Upper lobe of left lung (tissue), 6 donors: ENCODE measurements at regions not wholly inside any gene's neighbourhood (a gene's known extent, or its start where the extent isn't known, plus 50 kb on each side); places are given as distances from the start of the nearest gene placed in this dataset.
A peak's percentile ranks its signal among the peaks of the same experiment; 100 is the strongest.
"Not testable (repeated sequence)": the region's sequence is repeated elsewhere in the genome, so short reads cannot be mapped to it uniquely, and the experiment has no call there.

ENCODE experiments used
- ATAC-seq, 2 donors: fragments of 200-7000 bp; cut with Tn5 transposase; one replicate each; pipeline ENCODE4 v1.9.1; 2022; ENCODE audit warnings: mild to moderate bottlenecking in 2 of 2, moderate library complexity in 2 of 2; ENCODE audit not compliant: low FRiP score in 2 of 2
- DNase-seq, 2 donors: peaks; one replicate each; pipeline ENCODE4 v3.0.0-alpha.2; 2019 to 2020
- H3K27ac ChIP-seq, 4 donors: fragments of 200-600 bp; sonication (generic); one replicate each; pipeline ENCODE4 v1.5.1; 2016 to 2019
- H3K27me3 ChIP-seq, 4 donors: fragments of 200-600 bp; sonication (generic); one replicate each; pipeline ENCODE4 v1.5.1; 2017 to 2019
- H3K36me3 ChIP-seq, 4 donors: fragments of 200-600 bp; sonication (generic); one replicate each; pipeline ENCODE4 v1.5.1; 2016 to 2019
- H3K4me1 ChIP-seq, 4 donors: fragments of 200-600 bp; sonication (generic); one replicate each; pipeline ENCODE4 v1.5.1; 2018 to 2019
- H3K4me3 ChIP-seq, 4 donors: fragments of 200-600 bp; sonication (generic); one replicate each; pipeline ENCODE4 v1.5.1; 2017 to 2019; ENCODE audit warnings: mild to moderate bottlenecking in 2 of 4, moderate library complexity in 1 of 4
- H3K9me3 ChIP-seq, 4 donors: fragments of 200-600 bp; sonication (generic); one replicate each; pipeline ENCODE4 v1.5.1; 2018 to 2019
- EP300 ChIP-seq, 4 donors: sonication (generic); formaldehyde crosslinking; IDR thresholded peaks; one replicate each; pipeline ENCODE4 v1.5.1; 2017; ENCODE audit warnings: antibody characterized with exemption in 4 of 4, control low read depth in 2 of 4
- POLR2A ChIP-seq, 4 donors: fragments of 450-650 bp; IDR thresholded peaks; one replicate each; pipeline ENCODE4 v1.5.1; 2016 to 2017; ENCODE audit warnings: antibody characterized with exemption in 4 of 4, mild to moderate bottlenecking in 2 of 4
- POLR2AphosphoS5 ChIP-seq, 2 donors: sonication (generic); formaldehyde crosslinking; IDR thresholded peaks; one replicate each; pipeline ENCODE4 v1.5.1; 2017; ENCODE audit warnings: antibody characterized with exemption in 2 of 2
- WGBS, 2 donors: methylation state at CpG; one replicate each; pipeline ENCODE4 v1.1.5; 2017 to 2018; 5-methylcytosine and 5-hydroxymethylcytosine counted together
- TF ChIP-seq, protein P1 (sequence below), 6 experiments: fragments of 450-650 bp in 4 of 6; fragments of 200-600 bp in 2 of 6; sonication (generic) in 2 of 6; IDR thresholded peaks; one replicate each; pipeline ENCODE4 v1.5.1; 2016 to 2019; ENCODE audit warnings: antibody characterized with exemption in 6 of 6
- donor health status: DM: no; HTN: no; CAD: no; lungs with moderate emphysema.
- donor health status: DM: no; HTN: yes; CAD: no; lungs with severe emphysema.

DNA sequence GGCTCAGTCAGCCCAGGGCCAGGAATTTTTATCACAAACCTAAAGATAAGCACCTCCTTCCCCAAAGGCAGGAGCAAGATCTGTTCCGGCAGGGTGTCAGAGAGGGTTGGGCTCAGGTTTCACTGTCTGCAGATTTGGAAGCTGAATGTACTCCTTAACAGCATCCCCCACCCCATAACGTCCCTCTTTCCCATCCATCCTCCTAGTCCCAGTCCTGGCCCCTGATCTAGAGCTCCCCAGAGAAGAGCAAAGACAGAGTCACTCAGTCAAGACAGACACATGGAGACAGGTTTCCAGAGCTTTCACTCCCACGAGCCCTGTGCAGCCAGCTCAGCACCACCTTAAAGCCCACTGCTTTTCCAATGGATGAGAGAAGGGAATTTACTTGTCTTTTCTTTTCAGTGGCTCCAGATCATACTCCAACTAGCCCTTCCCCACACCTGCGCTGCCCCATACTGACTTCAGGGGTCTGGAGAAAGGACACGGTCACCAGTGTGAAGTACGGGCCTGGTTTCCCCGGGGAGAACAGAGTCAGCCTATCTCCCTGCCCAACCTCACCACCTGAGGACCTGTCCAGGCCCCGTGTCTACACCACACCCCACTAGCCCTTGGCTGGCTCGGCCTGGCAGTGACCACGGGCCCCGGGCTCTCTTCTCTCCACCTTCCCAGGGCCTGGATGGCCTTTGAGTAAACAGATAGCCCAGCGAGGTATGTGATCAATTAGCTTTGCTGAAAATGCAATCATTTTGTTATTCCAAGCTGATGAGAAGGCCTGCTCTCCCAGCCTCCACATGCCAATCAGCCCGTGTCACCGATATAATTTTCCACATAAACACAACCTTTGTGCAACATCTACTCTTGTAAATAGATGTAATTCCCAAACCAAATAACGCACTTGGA is 249.1 kb downstream of the FOXD2 start:
- DNase-seq: peak; percentile 8 to 39
- TF ChIP-seq POLR2AphosphoS5 (IDR thresholded peaks at IDR 0.05): no peak
- no peak for TF ChIP-seq EP300 (IDR thresholded peaks at IDR 0.05)
- no peak overlapping the region for H3K27ac ChIP-seq
- H3K9me3 ChIP-seq: no peaks in the 10 kb centered on the region
- ATAC-seq: peak in 1 of 2 donors; percentile 7
- no peaks in the 10 kb centered on the region for H3K4me1 ChIP-seq
- WGBS, 2 donors: 89 to 92% methylated on average over 15 of the region's 15 CpGs
- no peak overlapping the region for H3K4me3 ChIP-seq
- H3K36me3 ChIP-seq: no peaks in the 10 kb centered on the region
- H3K27me3 ChIP-seq: no peaks in the 10 kb centered on the region

- H3K4me1 ChIP-seq: no peaks in the 10 kb centered on the region
- no peaks in the 10 kb centered on the region for H3K27me3 ChIP-seq
- no peaks in the 10 kb centered on the region for H3K9me3 ChIP-seq
- H3K36me3 ChIP-seq: no peaks in the 10 kb centered on the region
- ATAC-seq (no peak), DNase-seq (peak; percentile 15 to 50)
- no peak overlapping the region for H3K27ac ChIP-seq
- H3K4me3 ChIP-seq: no peak overlapping the region
- no peak for TF ChIP-seq POLR2AphosphoS5 (IDR thresholded peaks at IDR 0.05)
- TF ChIP-seq, protein P1, sequence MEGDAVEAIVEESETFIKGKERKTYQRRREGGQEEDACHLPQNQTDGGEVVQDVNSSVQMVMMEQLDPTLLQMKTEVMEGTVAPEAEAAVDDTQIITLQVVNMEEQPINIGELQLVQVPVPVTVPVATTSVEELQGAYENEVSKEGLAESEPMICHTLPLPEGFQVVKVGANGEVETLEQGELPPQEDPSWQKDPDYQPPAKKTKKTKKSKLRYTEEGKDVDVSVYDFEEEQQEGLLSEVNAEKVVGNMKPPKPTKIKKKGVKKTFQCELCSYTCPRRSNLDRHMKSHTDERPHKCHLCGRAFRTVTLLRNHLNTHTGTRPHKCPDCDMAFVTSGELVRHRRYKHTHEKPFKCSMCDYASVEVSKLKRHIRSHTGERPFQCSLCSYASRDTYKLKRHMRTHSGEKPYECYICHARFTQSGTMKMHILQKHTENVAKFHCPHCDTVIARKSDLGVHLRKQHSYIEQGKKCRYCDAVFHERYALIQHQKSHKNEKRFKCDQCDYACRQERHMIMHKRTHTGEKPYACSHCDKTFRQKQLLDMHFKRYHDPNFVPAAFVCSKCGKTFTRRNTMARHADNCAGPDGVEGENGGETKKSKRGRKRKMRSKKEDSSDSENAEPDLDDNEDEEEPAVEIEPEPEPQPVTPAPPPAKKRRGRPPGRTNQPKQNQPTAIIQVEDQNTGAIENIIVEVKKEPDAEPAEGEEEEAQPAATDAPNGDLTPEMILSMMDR (IDR thresholded peaks at IDR 0.05): no peak
- TF ChIP-seq EP300 (IDR thresholded peaks at IDR 0.05): no peak
- TF ChIP-seq POLR2A (IDR thresholded peaks at IDR 0.05): no peak
- WGBS, 2 donors: 56 to 62% methylated on average over 19 to 24 of the region's 24 CpGs
Observed at GRCh38 chr1:47687631-47688460, 250.0 kb downstream of the FOXD2 start.

- H3K27ac ChIP-seq: no peak overlapping the region
- peak in 1 of 2 donors; percentile 6 for DNase-seq
- H3K4me3 ChIP-seq: no peak overlapping the region
- H3K4me1 ChIP-seq: no peaks in the 10 kb centered on the region
- TF ChIP-seq POLR2A (IDR thresholded peaks at IDR 0.05) (no peak), EP300 (IDR thresholded peaks at IDR 0.05) (no peak)
- no peaks in the 10 kb centered on the region for H3K9me3 ChIP-seq
- WGBS, 2 donors: 80 to 89% methylated on average over 18 to 19 of the region's 19 CpGs
- H3K27me3 ChIP-seq: no peaks in the 10 kb centered on the region
- no peaks in the 10 kb centered on the region for H3K36me3 ChIP-seq
- no peak for ATAC-seq
Observed at GRCh38 chr1:47688461-47689296, 250.8 kb downstream of the FOXD2 start.

DNA sequence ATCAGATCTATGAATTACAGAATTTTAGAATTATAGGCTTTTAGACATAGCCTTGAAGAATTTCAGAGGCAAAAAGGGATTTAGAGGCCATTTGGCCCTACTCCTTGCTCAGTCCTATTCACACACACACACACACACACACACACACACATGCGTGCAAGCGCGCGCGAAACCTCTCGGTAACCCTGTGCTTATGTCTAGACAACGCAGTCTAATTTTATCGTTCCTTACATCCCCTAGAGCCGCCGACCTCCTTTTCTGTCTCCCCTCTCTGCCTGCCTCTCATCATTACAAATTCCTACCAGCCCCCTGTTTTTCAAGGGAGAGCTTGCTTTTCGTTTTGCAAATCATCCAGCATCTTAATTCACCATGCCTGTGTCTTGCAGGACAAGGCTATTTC is 252.1 kb downstream of the FOXD2 start:
- no peaks in the 10 kb centered on the region for H3K36me3 ChIP-seq
- TF ChIP-seq POLR2A (IDR thresholded peaks at IDR 0.05) (no peak), POLR2AphosphoS5 (IDR thresholded peaks at IDR 0.05) (no peak), EP300 (IDR thresholded peaks at IDR 0.05) (no peak)
- TF ChIP-seq, protein P1 (IDR thresholded peaks at IDR 0.05): no peak
- no peak overlapping the region for H3K4me3 ChIP-seq
- no peaks in the 10 kb centered on the region for H3K4me1 ChIP-seq
- no peaks in the 10 kb centered on the region for H3K9me3 ChIP-seq
- WGBS, 2 donors: 88 to 91% methylated on average over 11 of the region's 11 CpGs
- H3K27ac ChIP-seq: no peak overlapping the region
- DNase-seq (peak in 1 of 2 donors; percentile 9), ATAC-seq (no peak)
- no peaks in the 10 kb centered on the region for H3K27me3 ChIP-seq

- WGBS, 2 donors: 86 to 88% methylated on average over 15 of the region's 15 CpGs
Observed at GRCh38 chr1:47690341-47691250, 252.8 kb downstream of the FOXD2 start.

GRCh38 chr1:47691293-47691692 is 253.4 kb downstream of the FOXD2 start:
- ATAC-seq, DNase-seq, H3K27ac ChIP-seq, H3K4me1 ChIP-seq, H3K4me3 ChIP-seq, H3K36me3 ChIP-seq, H3K27me3 ChIP-seq, H3K9me3 ChIP-seq: not testable (repeated sequence)
- 92 to 96% methylated on average over 4 of the region's 4 CpGs for WGBS, 2 donors

More at GRCh38 chr1:47690341-47691250, 252.8 kb downstream of the FOXD2 start:
- no peaks in the 10 kb centered on the region for H3K9me3 ChIP-seq
- H3K27ac ChIP-seq: no peak overlapping the region
- DNase-seq (no peak), ATAC-seq (no peak)
- TF ChIP-seq POLR2A (IDR thresholded peaks at IDR 0.05): no peak
- TF ChIP-seq EP300 (IDR thresholded peaks at IDR 0.05): no peak
- TF ChIP-seq POLR2AphosphoS5 (IDR thresholded peaks at IDR 0.05): no peak
- TF ChIP-seq, protein P1 (IDR thresholded peaks at IDR 0.05): no peak
- no peaks in the 10 kb centered on the region for H3K27me3 ChIP-seq
- no peaks in the 10 kb centered on the region for H3K4me1 ChIP-seq
- H3K4me3 ChIP-seq: no peak overlapping the region
- no peaks in the 10 kb centered on the region for H3K36me3 ChIP-seq
